ENCODE measurements at regions not wholly inside any gene's neighbourhood (a gene's known extent, or its start where the extent isn't known, plus 50 kb on each side); places are given as distances from the start of the nearest gene placed in this dataset.

DNA sequence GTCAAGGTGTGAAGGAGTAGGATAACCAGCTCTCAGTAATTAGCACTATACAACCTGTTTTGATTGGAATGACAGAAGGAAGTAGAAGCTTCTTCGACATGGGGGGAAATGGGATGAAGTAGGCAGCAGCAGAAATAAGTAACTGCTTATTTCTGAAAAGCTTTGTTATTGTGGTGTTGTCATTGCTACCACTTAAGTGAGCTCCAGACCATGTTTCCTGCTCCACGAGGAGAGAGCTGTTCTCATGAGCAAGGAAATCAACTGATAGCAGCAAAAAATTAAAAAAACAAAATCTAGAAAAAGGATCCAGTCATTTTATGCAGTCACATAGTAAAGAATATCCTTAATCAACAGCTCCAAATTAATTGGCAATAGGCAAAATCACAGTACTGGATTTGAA lies 106.1 kb upstream of the TLL1 start:
- DNase-seq (ENCODE audit: low read depth, low spot score): no peak

DNA sequence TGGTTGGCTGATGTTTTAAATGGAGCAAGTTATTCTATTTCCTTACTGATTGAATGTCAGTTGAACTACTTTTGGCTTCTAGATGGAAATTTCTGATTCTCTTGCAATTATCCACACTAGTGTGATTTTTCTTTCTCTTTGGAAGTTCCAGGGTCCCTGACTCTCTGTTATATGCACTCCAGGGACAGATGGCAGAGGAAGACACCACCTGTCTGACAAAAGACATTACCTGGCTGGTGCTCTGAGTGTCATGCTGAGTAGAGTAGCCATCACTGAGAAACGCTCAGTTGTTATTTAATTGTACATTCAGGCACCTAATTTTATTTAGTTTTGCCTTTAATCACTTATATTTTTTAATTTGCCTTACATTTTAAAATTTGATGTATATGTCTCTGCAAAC lies 105.4 kb upstream of the TLL1 start:
- no peak for DNase-seq (ENCODE audit: low read depth, low spot score)

DNA sequence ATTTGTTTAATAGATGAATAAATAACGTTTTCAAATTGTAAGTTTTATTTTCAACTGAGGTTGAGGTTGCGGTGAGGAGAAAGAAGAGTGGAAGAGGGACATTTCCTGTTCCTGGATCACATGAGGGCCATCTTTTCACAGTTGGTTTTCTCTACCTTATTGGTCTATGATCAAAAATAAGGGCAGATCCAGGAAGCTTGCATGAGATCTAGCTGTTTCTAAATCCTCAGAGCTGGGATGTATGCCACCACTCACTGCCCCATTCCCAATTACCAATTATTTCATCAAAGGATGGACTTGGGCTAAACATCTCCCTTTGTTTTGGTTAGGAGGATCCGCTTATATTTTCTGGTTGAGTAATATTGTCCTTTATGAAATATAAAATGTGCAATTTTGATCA lies 104.8 kb upstream of the TLL1 start:
- no peak for DNase-seq (ENCODE audit: low read depth, low spot score)

DNA sequence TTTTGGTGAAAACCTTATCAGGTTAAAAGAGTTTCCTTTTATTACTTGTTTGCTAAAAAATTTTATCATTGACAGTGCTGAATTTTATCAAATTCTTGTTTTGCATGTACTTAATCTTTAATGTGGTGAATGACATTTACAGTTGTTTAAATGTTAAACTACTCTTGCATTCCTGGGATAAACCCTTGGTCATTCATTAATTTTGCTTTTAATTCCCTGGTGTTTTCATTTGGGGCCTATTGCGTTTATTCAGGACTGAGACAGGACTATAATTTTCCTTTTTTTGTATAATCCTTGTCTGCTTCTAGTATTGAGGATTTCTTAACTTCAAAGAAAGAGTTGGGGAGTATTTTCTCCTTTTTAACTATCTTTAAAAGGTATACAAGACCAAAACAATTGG lies 98.7 kb upstream of the TLL1 start:
- DNase-seq (ENCODE audit: low read depth, low spot score): no peak

DNA sequence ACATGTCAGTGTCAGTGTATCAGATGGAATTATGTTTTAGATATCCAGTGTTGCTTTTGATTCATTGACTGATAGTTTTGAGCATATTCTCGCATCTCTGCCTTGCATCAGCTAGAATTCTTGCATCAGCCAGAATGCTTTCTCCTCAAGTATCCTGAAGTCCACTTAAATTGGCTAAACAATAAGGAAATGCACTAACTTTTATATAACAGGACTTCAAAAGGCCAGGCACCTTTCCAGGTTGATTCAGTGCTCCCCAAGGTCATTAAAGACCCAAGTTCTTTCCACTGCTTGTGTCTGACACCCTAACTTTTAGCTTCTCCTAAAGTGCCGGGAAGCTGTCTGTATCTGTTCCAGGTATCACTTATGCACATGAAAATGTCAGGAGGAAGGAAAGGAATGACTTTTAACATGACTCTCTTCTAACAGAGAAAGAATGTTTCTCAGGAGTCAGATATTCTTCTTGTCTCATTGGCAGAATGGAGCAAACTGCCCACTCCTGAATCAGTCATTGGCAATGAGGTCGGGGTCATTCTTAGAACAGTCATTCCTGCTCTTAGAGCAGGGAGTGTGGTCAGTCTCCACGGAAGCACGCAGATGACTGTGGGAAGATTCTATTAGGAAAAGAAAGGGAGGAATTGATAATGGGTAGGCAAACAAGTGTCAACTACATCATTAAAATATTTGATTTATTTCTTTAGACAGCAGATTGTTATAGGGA lies 92.9 kb upstream of the TLL1 start:
- DNase-seq (ENCODE audit: low read depth, low spot score): no peak

DNA sequence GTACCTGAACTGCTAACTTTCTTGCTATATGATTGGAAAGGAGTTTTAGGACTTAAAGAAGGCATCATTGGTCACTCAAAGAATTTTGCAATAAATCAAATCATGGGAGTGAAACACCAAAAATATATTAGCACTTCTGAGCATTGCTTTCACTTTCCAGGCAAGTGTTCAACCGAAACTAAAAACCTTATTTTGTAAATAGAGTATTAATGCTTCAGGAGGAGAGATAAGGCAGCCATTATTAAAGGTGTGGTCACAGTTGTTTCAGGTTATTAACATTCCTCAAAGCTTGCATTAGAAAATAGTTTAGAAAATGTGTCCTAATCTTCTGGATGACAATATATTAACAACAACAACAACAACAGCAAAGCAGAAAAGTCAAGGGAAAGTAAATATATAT lies 92.3 kb upstream of the TLL1 start:
- no peak for DNase-seq (ENCODE audit: low read depth, low spot score)

DNA sequence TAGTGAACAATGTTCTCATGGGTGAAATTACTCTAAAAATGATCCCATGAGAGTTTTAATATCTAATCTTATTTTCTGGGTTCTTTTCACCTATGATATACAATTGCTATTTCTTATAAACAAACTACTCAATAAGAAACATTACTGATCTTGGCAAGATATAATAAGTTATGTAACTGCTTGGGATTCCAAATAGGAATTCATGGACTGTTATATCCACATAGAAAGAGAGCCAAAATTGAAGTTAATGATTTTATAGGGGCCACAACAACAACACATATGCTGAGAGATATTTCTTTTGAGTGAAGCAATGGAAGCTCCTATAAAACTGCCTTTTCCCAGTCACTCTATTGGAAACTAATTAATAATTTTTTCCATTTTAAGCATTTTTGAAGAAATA lies 90.4 kb upstream of the TLL1 start:
- DNase-seq (ENCODE audit: low read depth, low spot score): no peak

DNA sequence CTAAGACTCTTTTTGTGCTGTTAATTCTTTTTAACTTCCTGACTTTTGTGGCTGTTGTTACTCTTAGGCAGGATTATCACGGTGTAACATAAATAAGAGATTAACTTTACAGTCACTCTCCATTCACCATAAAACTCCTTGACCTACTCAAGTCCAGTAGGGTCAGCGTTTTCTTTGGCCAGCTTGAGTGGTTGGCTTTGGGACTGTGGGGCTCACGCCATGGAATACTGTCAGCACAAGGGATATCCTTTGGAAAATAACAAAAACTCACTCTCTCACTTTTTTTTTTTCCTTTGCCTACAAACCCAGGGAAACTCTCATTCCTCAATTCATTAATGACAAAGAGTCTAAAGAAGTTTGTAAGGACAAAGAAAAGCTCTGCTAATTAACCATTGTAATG lies 89.4 kb upstream of the TLL1 start:
- no peak for DNase-seq (ENCODE audit: low read depth, low spot score)

DNA sequence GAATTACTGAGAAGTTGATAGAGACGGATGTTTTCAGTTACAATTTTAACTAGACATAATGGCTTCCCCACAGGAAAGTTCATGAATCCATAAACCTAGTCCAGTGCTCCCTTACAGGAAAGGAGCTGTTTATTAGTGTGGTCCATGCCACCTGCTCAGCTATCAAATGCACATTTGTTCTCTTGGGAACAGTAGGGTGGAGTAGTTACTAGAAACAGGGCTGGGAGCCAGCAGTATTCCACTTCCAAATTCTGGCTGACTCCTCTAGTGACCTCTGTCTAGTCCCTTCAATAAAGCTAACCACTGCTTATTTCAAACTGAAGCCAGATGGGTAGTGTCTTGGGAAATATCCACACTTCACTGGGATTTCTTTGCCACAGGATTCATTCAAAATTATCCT lies 88.4 kb upstream of the TLL1 start:
- DNase-seq (ENCODE audit: low read depth, low spot score): no peak

DNA sequence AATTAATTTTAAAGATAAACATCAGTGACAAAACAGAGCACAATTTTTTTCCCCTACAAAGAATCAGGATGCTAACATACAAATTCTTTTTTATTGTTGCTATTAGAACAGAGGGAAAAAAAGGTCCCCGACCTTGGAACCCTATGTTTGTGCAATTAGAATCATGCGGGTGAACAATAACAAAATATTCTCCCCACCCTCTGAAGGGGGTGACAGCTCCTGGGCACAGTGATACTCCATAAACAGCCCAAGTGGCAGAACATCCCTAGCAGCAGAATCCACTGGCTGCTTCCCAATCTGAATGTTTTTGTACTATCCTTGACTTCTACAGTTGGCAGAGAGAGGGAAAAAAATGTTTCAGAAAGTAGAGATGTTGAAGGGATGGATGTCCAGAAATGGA lies 87.7 kb upstream of the TLL1 start:
- DNase-seq (ENCODE audit: low read depth, low spot score): no peak

DNA sequence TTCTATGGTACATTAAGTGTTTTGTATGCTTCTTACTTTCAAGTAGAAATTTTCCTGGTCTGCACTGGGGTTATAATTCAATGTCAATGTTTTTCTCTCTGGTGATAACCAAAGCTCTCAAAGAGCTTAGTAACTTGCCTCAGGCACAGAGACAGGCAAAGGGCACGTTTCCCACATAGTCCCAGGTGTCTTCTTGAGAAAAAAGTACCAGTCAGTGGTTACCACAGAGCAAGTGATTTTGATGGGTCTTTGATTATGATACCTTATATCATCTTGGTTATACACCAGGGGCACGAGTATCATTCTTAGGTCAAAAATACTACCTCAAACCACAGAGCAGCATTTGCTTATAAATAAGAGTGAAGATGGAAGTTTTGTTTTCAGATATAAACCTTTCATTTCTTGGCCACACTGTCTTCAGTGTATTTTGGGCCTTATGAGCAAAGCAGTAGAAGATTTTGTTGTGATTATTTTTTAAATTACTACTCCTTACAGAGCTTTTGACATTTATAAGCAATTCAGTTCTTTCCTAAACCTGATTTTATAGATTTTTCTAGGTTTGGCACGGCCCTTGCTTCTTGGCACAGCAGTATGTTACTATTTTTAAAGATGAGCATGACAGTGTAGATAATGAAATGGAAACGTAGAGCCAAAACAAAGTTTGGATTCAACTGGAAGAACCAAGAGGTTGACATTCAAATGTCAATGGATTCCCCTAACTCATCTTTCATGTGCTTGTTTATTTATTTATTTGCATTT lies 85.3 kb upstream of the TLL1 start:
- no peak for DNase-seq (ENCODE audit: low read depth, low spot score)

DNA sequence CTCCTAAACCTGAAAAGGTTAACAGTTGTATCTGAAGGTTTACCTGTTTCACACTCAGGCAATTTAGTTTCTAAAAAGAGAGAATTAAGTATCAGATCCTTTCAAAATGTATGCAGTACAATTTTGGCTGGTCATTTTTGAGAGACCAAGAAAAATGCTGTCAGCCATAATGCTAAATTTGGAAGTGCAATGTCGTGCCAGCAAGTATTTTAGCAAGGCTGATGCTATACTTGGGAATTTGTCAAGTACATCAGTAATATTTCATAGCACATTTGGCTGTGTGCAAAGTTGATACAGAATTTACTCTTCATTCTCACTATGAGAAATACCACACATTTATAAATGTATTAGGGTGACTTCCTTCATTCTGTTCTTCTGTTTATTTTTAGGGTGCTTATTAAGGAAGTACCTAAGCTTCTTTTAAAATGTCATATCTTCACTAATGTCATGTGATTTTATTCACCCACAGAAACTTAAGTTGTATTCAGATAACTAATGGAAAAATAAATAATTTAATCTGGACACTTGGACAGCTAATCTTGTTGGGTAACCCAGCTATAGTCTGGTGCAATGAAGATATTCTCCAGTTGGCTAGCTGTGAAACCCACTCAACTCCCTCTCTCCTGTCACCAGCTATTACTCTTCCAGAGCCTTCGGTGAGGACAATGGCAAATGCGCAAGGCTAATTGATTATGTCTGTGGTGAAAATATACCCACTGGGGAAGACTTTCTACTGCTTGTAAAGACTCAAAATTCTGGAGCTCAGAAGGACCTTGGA lies 84.2 kb upstream of the TLL1 start:
- DNase-seq (ENCODE audit: low read depth, low spot score): no peak

DNA sequence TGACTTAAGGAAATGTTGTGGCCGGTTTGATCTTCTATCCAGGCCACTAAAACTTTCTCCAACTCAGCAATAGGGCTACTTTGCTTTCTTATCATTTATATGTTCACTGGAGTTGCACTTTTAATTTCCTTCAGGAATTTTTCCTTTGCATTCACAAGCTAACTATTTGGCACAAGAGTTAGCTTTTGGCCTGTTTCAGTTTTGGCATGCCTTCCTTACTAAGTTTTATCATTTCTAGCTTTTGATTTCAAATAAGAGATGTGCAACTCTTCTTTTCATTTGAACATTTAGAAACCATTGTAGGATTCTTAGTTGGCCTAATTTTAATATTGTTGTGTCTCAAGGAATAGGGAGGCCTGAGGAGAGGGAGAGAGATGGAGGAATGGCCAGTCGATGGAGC lies 79.8 kb upstream of the TLL1 start:
- DNase-seq (ENCODE audit: low read depth, low spot score): no peak

DNA sequence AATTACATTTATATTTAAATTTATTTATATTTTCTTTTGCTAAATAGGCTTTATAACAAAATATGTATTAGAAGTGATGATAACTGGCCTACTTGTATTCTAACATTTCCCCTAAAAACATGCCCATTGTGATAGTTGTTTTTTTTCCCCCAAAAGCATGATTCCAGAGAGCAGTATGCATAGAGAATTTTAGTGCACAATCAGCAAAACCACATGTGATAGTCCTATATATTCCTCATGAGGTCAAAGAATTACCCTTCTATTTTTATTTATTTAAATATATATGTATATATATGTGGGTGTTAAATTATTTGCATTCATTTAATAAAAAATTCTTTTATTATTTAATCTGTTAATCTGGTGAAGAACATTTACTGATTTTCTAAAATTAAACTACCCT lies 78.2 kb upstream of the TLL1 start:
- DNase-seq (ENCODE audit: low read depth, low spot score): no peak

DNA sequence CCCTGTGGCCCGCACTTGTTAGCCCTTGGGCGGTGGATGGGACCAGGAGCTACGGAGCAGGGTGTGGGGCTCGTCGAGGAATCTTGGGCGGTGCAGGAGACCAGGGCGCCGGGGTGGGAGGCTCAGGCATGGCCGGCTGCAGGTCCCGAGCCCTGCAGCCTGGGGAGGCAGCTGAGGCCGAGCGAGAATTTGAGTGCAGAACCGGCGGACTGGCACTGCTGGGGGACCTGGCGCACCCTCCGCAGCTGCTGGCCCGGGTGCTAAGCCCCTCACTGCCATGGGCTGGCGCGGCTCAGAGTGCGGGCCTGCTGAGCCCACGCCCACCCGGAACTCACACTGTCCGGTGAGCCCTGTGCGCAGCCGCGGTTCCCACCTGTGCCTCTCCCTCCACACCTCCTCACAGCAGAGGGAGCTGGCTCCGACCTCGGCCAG lies 73.6 kb upstream of the TLL1 start:
- no peak for DNase-seq (ENCODE audit: low read depth, low spot score)

DNA sequence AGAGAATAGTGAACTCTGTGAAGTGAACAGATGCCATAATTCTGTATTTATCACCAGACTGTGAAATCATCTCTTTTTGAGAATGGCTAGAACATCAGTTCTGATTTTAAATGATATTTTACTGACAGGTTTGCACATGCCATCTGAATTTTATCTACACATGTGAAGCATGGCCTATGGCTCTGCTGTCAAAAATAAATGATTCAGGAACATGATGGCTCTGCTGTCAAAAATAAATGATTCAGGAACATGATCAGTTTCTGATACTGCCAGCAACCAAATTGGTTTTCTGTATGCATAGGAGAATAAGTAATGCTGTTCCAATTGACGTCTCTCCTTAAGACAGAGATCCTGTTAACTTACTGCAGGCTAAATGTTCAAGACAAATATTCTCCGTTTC lies 70.6 kb upstream of the TLL1 start:
- no peak for DNase-seq (ENCODE audit: low read depth, low spot score)

DNA sequence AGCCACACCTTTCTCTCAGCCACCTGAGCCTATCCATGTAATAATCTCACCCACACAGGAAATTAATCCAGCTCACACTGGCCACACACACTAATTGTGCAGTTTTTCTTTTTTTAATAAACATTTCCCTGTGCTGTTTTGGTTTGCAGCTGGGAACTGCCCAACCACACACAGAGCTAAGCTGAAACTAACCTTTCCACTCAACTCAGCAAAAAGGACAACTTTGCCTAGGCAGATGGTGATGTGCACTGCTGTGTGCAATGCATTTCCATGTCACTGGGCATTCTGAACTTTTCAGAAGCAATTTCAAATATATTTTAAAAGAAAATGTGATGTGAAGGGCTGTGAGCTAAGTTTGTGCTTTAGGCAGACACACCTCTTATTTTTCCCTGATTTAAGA lies 70.0 kb upstream of the TLL1 start:
- no peak for DNase-seq (ENCODE audit: low read depth, low spot score)

DNA sequence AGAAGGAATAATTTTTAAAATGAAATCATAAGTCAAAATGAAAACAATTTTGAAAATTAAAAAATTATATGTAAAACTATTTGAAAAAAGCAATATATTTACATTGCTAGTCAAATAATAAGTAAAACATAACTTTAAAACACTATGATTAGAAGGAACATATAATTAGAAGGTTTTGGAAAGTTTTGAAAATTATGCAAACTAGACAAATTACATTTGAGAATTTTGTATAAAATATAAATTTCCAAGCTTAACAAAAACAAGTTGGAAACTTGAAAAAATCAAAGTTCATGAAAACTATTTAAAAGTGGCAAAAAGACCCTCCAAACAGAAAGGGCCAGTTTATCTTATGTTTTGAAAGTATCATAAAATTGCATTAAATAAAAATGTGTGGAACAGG lies 67.6 kb upstream of the TLL1 start:
- no peak for DNase-seq (ENCODE audit: low read depth, low spot score)

DNA sequence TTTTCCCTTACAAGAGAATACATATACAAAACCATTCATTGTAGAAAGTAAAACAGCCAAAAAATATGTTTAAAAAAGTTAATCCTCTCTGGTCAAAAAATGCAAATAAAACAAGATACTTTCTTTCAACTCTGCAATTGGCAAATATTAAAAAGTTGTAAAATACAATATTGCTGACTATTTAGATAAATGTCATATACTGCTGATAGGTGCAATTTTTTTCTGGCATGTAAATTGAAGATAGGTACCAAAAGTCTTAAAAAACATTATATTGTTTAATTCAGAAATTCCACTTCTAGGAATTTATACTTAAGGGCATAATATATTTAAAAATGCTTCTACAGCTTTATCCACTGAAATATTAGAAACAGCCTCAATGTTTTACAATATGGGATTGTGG lies 66.4 kb upstream of the TLL1 start:
- no peak for DNase-seq (ENCODE audit: low read depth, low spot score)

DNA sequence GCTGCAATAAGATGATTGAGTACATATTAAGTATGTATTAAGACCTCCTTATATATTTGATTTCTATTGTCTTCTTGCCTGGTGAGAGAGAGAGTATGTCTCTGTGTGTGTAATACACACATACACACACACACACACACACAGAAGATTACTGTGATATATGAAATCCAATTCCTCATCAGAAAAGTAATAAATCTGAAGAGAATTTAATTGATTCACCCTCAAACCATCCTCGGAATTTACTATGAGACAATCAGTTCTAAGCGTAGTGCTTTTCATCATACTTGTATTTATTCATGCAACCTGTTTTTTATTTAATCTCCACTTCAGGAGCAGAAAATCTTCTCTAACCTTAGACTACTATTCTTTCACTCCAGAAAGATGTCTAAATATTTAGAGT lies 62.3 kb upstream of the TLL1 start:
- DNase-seq (ENCODE audit: low read depth, low spot score): no peak

DNA sequence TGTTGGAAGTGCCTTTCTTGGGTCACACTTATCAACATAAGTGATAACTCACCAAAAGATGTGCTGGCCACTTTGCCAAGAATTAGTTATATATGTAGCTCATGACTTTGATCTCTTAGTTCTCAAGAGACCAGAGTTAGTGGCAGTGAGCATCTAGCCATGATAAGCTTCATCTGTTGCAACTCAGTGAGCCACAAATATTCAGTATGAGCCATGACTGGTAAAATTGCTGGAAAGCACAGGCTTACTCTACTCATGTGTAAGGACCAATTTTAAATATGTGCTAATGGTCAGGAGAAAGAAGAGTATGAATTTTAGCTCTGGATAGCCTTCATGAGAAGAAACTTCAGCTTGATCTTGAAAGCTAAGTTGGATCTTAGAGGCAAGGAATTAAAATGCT lies 59.4 kb upstream of the TLL1 start:
- DNase-seq (ENCODE audit: low read depth, low spot score): no peak

DNA sequence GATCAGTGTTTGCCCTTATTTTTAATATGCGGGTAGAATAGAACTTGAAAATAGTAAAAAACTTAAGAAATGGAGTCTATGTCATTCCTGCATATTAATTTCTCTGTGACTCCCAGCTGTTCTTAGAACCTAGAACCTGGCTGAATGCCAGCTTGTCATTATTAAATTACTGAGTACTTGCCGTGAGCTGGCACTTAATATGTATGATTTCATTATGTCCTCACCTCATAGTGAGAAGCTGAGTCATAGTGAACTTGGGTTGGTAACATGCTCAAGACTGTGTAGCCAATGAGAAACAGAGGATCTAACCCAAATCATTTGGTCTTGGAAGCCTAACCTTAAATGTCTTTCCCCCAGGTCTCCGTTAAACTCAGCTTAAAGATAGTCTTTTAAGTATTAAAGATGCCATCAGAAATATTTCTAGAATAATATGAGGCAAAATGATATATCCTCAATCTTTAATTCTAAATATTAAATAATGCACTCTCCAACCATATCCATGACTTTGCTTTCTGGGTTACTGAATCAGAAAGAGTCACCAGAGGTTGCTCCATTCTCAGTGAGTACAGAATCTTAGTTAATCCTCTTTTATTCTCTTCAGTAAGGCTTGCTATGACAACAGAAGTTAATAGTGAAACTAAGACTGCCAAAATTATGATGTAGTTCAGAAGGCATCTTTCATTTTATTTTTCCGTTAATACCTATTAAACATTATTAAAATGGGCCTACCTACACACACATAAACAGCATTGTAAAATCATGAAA lies 58.6 kb upstream of the TLL1 start:
- no peak for DNase-seq (ENCODE audit: low read depth, low spot score)
